HepG2 (cell line): ENCODE measurements at regions not wholly inside any gene's neighbourhood (a gene's known extent, or its start where the extent isn't known, plus 50 kb on each side); places are given as distances from the start of the nearest gene placed in this dataset.

Experiments
- ARNT ChIP-seq: fragments of 450-650 bp; IDR thresholded peaks from 2 replicates; pipeline ENCODE4 v1.6.1; 2017
- CENPT ChIP-seq: sonication (generic); formaldehyde crosslinking; IDR thresholded peaks from 2 replicates; pipeline ENCODE4 v1.8.0; 2022; ENCODE audit warnings: low read depth, mild to moderate bottlenecking, moderate library complexity, missing genetic modification reagents
- CTCF ChIP-seq: sonication (generic); formaldehyde crosslinking; IDR thresholded peaks from 2 replicates; pipeline ENCODE4 v1.5.0; 2020; ENCODE audit warnings: mild to moderate bottlenecking, missing genetic modification reagents, moderate library complexity
- MYC ChIP-seq: sonication (generic); formaldehyde crosslinking; IDR thresholded peaks from 2 replicates; pipeline ENCODE4 v1.9.0; 2021; ENCODE audit warnings: missing genetic modification reagents, borderline replicate concordance
- NFKBIZ ChIP-seq: IDR thresholded peaks from 2 replicates; pipeline ENCODE4 v1.6.1; 2018; ENCODE audit warnings: missing genetic modification reagents, missing compliant biosample characterization
- PBX3 ChIP-seq: sonication (generic); formaldehyde crosslinking; IDR thresholded peaks from 2 replicates; pipeline ENCODE4 v1.8.1; 2023; ENCODE audit warnings: missing genetic modification reagents, inconsistent platforms, borderline replicate concordance
- RBAK ChIP-seq: sonication (generic); formaldehyde crosslinking; IDR thresholded peaks from 2 replicates; pipeline ENCODE4 v1.5.1; 2020; ENCODE audit warnings: mild to moderate bottlenecking, missing genetic modification reagents
- SRF ChIP-seq: IDR thresholded peaks from 2 replicates; pipeline ENCODE4 v1.6.1; 2011; ENCODE audit warnings: mild to moderate bottlenecking, low read depth, low read length, moderate library complexity
- SUZ12 ChIP-seq: fragments of 150-350 bp; IDR thresholded peaks from 2 replicates; pipeline ENCODE4 v1.6.1; 2014; ENCODE audit warnings: low read depth, low read length
- USF2 ChIP-seq, 2 experiments: sonication (generic) in 1 of 2; formaldehyde crosslinking in 1 of 2; IDR thresholded peaks; 2 replicates each; pipeline versions ENCODE4 v1.5.1 to v1.6.1; 2011 to 2020; ENCODE audit warnings: borderline replicate concordance in 1 of 2, low read depth in 1 of 2, low read length in 1 of 2, mild to moderate bottlenecking in 1 of 2, missing genetic modification reagents in 1 of 2, moderate library complexity in 1 of 2
- TF ChIP-seq, protein P1 (sequence below): sonication (generic); formaldehyde crosslinking; IDR thresholded peaks from 2 replicates; pipeline ENCODE4 v1.4.0; 2020; ENCODE audit warnings: mild to moderate bottlenecking, low read depth, missing genetic modification reagents

- TF ChIP-seq NFKBIZ (CRISPR knock-in tag) (no peak), SUZ12 (no peak), SRF (no peak), MYC (CRISPR knock-in tag) (no peak), CENPT (no peak), RBAK (no peak), ARNT (no peak), CTCF (CRISPR knock-in tag) (no peak), USF2 (IDR thresholded peaks at IDR 0.05; ENCODE audit: low read depth, low read length) (no peak), USF2 (CRISPR knock-in tag; IDR thresholded peaks at IDR 0.05; ENCODE audit: borderline replicate concordance) (no peak), PBX3 (CRISPR knock-in tag) (no peak)
- TF ChIP-seq, protein P1, sequence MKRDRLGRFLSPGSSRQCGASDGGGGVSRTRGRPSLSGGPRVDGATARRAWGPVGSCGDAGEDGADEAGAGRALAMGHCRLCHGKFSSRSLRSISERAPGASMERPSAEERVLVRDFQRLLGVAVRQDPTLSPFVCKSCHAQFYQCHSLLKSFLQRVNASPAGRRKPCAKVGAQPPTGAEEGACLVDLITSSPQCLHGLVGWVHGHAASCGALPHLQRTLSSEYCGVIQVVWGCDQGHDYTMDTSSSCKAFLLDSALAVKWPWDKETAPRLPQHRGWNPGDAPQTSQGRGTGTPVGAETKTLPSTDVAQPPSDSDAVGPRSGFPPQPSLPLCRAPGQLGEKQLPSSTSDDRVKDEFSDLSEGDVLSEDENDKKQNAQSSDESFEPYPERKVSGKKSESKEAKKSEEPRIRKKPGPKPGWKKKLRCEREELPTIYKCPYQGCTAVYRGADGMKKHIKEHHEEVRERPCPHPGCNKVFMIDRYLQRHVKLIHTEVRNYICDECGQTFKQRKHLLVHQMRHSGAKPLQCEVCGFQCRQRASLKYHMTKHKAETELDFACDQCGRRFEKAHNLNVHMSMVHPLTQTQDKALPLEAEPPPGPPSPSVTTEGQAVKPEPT (CRISPR knock-in tag), result no peak
Measured at GRCh38 chr4:134936014-134936413, 734.4 kb upstream of the PABPC4L start.
